22Rv1 (cell line): ENCODE measurements at regions not wholly inside any gene's neighbourhood (a gene's known extent, or its start where the extent isn't known, plus 50 kb on each side); places are given as distances from the start of the nearest gene placed in this dataset.

Experiments
- H3K27ac ChIP-seq: fragments of 450-650 bp; 2 replicates; pipeline ENCODE4 v1.5.1; 2017
- CTCF ChIP-seq: fragments of 450-650 bp; IDR thresholded peaks from 2 replicates; pipeline ENCODE4 v1.5.1; 2017; ENCODE audit warnings: mild to moderate bottlenecking
- ZFX ChIP-seq: fragments of 450-650 bp; IDR thresholded peaks from 2 replicates; pipeline ENCODE4 v1.6.1; 2017; ENCODE audit warnings: antibody characterized with exemption, borderline replicate concordance

GRCh38 chr3:21117370-21117769 lies 633.6 kb downstream of the ZNF385D start:
- H3K27ac ChIP-seq = no peak overlapping the region
- TF ChIP-seq CTCF = no peak
- TF ChIP-seq ZFX = no peak

- no peak overlapping the region for H3K27ac ChIP-seq
- TF ChIP-seq CTCF (no peak), ZFX (no peak)
These were observed 642.0 kb downstream of the ZNF385D start for GRCh38 chr3:21109056-21109455.

DNA sequence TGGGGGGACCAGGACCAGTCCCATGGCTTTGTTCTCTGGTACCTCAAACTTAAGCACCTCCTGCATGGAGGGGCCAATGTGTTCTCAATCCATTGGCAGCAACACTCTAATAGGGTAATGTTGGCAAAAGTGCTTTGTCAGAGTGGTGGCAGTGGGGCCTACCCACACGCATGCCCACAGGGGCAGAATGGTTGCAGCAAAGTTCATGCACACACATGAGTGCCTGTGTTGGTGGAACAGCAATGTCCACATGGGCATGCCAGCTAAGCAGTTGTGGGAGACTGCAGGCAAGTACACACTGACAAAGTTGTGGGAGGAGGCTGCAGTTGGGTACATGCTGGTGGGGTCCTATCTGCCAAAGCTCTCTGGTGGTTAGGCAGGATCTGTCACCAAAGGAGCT lies 645.2 kb downstream of the ZNF385D start:
- H3K27ac ChIP-seq = no peak overlapping the region
- TF ChIP-seq CTCF = no peak
- TF ChIP-seq ZFX = no peak

DNA sequence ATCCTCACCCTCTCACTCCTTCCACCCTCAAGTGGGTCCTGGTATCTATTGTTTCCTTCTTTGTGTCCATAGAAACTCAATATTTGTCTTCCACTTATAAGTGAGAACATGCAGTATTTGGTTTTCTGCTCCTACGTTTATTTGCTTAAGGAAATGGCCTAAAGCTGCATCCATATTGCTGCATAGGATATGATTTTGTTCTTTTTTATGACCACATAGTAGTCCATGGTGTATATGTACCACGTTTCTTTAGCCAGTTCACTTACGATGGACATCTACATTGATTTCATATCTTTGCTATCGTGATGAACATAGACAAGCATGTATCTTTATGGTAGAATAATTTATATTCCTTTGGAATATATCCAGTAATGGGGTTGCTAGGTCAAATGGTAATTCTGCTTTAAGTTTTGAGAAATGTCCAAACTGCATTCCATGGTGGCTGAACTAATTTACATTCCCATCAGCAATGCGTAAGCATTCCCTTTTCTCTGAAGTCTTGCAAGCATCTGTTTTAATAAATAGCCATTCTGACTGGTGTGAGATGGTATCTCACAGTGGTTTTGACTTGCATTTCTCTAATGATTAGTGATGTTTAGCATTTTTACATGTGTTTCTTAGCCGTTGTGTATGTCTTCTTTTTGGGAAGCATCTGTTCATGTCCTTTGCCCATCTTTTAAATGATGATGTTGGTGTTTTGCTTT lies 650.2 kb downstream of the ZNF385D start:
- H3K27ac ChIP-seq = no peak overlapping the region
- TF ChIP-seq ZFX = no peak
- no peak for TF ChIP-seq CTCF

DNA sequence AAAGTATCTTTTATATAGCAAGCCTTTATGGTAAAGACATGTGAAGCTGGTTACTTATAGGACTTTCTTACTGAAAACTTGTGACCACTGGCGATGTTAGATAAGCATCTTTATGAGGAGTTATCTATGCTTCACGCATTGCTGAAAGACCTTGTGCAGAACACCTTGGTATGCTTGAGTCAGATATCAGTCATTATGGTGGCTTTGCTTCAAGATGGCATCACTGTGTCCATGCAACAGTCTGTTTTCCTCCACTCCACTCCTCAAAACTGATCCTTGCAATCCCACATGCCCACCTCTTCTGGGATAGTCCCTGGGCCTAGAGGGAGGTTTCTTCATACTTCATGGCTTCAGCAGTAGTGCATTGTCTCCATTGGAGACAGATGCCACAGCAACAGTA lies 656.3 kb downstream of the ZNF385D start:
- TF ChIP-seq ZFX = no peak
- TF ChIP-seq CTCF = no peak
- no peak overlapping the region for H3K27ac ChIP-seq

GRCh38 chr3:21073561-21073960 lies 677.4 kb downstream of the ZNF385D start:
- H3K27ac ChIP-seq = no peak overlapping the region
- no peak for TF ChIP-seq ZFX
- TF ChIP-seq CTCF = no peak

- TF ChIP-seq ZFX (no peak), CTCF (no peak)
- H3K27ac ChIP-seq = no peak overlapping the region
These were observed 683.8 kb downstream of the ZNF385D start for GRCh38 chr3:21067031-21067813.
